OCI-LY7 (cell line): ENCODE measurements at regions not wholly inside any gene's neighbourhood (a gene's known extent, or its start where the extent isn't known, plus 50 kb on each side); places are given as distances from the start of the nearest gene placed in this dataset.

ENCODE experiments used
- BruUV-seq: library from RNA; stranded (reverse); fragments of 400-500 nt; replicated peaks from 2 replicates; lab custom pipeline; 2021; lab: Mats Ljungman, UMichigan
- CTCF ChIA-PET: fragments of 300-600 bp; sonication (Branson Sonifier 250); formaldehyde crosslinking; loops from one replicate; lab custom pipeline; 2022; ENCODE audit warnings: antibody characterized with exemption; ENCODE audit not compliant: unreplicated experiment; lab: Charles Lee
- POLR2A ChIA-PET: fragments of 300-600 bp; sonication (Branson Sonifier 250); formaldehyde crosslinking; loops from one replicate; lab custom pipeline; 2022; ENCODE audit warnings: antibody characterized with exemption; lab: Charles Lee
- DNase-seq: peaks from one replicate; pipeline ENCODE4 v3.0.0-alpha.2; 2015; ENCODE audit warnings: low spot score
- H2AFZ ChIP-seq: fragments of 200-600 bp; sonication (generic), shearing (Covaris generic); 2 replicates; pipeline ENCODE4 v1.6.1; 2014; ENCODE audit warnings: mild to moderate bottlenecking, antibody characterized with exemption, low read length, moderate library complexity
- H3K27ac ChIP-seq: fragments of 200-600 bp; sonication (generic); 2 replicates; pipeline ENCODE4 v1.5.1; 2014; ENCODE audit warnings: mixed run types, low read depth, mild to moderate bottlenecking, moderate library complexity, low read length, inconsistent platforms; ENCODE audit not compliant: poor library complexity, severe bottlenecking
- H3K36me3 ChIP-seq: fragments of 200-600 bp; sonication (generic); 2 replicates; pipeline ENCODE4 v1.6.1; 2014; ENCODE audit warnings: mild to moderate bottlenecking, antibody characterized with exemption, low read length, moderate library complexity, mixed read lengths; ENCODE audit not compliant: insufficient read depth
- H3K4me1 ChIP-seq: fragments of 200-600 bp; sonication (generic); 2 replicates; pipeline ENCODE4 v1.5.1; 2014; ENCODE audit warnings: mild to moderate bottlenecking, low read length; ENCODE audit not compliant: insufficient read depth, poor library complexity, severe bottlenecking
- H3K4me2 ChIP-seq: fragments of 200-600 bp; sonication (generic); 2 replicates; pipeline ENCODE4 v1.6.1; 2014; ENCODE audit warnings: mild to moderate bottlenecking, low read length
- H3K4me3 ChIP-seq: fragments of 200-600 bp; sonication (generic); 2 replicates; pipeline ENCODE4 v1.5.1; 2014; ENCODE audit warnings: mild to moderate bottlenecking, low read depth, low read length; ENCODE audit not compliant: poor library complexity, severe bottlenecking
- H3K79me2 ChIP-seq: fragments of 200-600 bp; sonication (generic); 2 replicates; pipeline ENCODE4 v1.6.1; 2016; ENCODE audit warnings: low read depth, mild to moderate bottlenecking, low read length, moderate library complexity, mixed read lengths; ENCODE audit not compliant: insufficient read depth
- H3K9me2 ChIP-seq: fragments of 200-600 bp; sonication (generic); 2 replicates; pipeline ENCODE4 v1.6.1; 2016; ENCODE audit warnings: mild to moderate bottlenecking, low read length, mixed read lengths; ENCODE audit not compliant: insufficient read depth
- H3K9me3 ChIP-seq: fragments of 200-600 bp; sonication (generic); 2 replicates; pipeline ENCODE4 v1.6.1; 2014; ENCODE audit warnings: mild to moderate bottlenecking, mixed run types, low read length, mixed read lengths
- H4K20me1 ChIP-seq: fragments of 200-600 bp; sonication (generic); 2 replicates; pipeline ENCODE4 v1.6.1; 2014; ENCODE audit warnings: mild to moderate bottlenecking, antibody characterized with exemption, low read length, moderate library complexity, mixed read lengths; ENCODE audit not compliant: insufficient read depth
- EZH2phosphoT487 ChIP-seq: fragments of 200-600 bp; sonication (generic); IDR thresholded peaks from 2 replicates; pipeline ENCODE4 v1.6.1; 2018; ENCODE audit warnings: low read depth, borderline replicate concordance, mild to moderate bottlenecking, mixed run types, antibody characterized with exemption, low read length, moderate library complexity, mixed read lengths
- intact Hi-C: fragments of 100-400 bp; cut with micrococcal nuclease; formaldehyde crosslinking; loops from one replicate; pipeline ENCODE4 v1.10.0; 2022; ENCODE audit not compliant: unreplicated experiment
- TF ChIP-seq, protein P1 (sequence below): fragments of 200-600 bp; sonication (generic); conservative IDR thresholded peaks from 2 replicates; pipeline ENCODE4 v1.5.1; 2014; ENCODE audit warnings: mild to moderate bottlenecking, antibody characterized with exemption, low read length, moderate library complexity, mixed read lengths

DNA sequence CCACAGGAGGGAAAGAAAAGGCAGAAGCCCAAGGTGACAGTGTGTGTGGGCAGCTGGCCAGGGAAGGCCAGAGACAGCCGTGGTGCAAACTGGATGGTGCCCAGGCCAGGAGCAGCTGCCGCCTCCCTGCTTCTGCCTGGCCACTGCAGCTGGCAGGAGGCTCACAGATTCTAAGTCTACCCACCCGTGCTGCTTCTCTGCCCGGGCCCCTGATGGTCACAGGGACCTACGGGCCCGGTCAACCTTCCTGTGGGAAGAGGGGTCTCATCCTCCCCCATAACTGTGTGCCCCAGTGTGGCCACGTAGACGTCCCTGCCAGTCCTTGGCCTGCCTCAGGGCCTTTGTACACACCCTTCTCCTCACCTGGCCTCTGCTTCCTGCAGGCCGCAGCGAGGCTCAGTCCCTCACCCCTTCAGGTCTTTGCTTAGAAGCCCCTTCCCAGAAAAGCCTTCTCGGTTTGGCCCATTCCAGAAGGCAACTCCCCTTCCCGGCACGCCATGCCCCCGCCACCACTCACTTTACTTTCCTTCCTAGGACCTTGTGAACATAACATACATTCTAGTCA lies 192.6 kb upstream of the AJAP1 start:
- CTCF ChIA-PET, result no interaction called here
- intact Hi-C loops, result no loop called here

DNA sequence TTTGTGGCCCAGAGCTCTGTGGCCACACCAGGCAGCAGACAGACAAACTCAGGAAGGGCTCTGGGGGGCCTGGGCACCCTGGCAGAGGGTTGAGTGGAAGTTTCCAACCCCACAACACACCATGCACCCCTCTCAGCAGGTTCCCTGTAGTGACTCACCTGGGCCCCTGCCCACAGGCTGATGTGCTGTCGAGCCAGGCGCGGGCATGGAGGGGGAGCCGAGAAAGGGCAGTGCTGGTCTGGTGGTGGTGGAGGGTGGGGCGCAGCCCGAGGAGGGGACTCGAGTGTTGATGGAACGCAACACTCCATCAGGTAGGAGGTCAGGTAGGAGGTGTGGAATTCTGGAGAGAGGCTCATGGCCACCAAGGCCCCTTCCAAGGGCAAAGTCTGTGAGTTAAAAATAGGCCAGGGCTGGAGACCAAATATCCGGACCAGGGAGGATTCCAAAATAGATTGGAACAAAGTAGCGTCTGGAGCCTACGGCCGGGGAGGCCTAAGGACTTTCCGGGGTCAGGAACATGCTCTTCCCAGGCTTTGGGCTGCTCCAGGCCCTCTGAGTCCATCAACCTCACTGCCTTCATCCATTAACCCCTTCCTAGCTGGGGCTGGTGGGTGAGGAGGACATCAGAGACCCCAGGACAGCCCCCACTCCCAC lies 191.5 kb upstream of the AJAP1 start:
- intact Hi-C loops, result no loop called here
- ChIA-PET POLR2A (no interaction called here), CTCF (no interaction called here)
- TF ChIP-seq, protein P1, sequence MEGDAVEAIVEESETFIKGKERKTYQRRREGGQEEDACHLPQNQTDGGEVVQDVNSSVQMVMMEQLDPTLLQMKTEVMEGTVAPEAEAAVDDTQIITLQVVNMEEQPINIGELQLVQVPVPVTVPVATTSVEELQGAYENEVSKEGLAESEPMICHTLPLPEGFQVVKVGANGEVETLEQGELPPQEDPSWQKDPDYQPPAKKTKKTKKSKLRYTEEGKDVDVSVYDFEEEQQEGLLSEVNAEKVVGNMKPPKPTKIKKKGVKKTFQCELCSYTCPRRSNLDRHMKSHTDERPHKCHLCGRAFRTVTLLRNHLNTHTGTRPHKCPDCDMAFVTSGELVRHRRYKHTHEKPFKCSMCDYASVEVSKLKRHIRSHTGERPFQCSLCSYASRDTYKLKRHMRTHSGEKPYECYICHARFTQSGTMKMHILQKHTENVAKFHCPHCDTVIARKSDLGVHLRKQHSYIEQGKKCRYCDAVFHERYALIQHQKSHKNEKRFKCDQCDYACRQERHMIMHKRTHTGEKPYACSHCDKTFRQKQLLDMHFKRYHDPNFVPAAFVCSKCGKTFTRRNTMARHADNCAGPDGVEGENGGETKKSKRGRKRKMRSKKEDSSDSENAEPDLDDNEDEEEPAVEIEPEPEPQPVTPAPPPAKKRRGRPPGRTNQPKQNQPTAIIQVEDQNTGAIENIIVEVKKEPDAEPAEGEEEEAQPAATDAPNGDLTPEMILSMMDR, result no peak
- TF ChIP-seq EZH2phosphoT487, result no peak
- H3K79me2 ChIP-seq, result no peaks in the 10 kb centered on the region
- H2AFZ ChIP-seq, result no peak overlapping the region
- H3K27ac ChIP-seq, result no peak overlapping the region
- no peak for DNase-seq
- no peaks in the 10 kb centered on the region for H3K4me1 ChIP-seq
- no peaks in the 10 kb centered on the region for H4K20me1 ChIP-seq
- H3K9me3 ChIP-seq, result no peaks in the 10 kb centered on the region
- no peaks in the 10 kb centered on the region for H3K36me3 ChIP-seq
- BruUV-seq, result no TSS peak
- no peak overlapping the region for H3K4me3 ChIP-seq
- no peaks in the 10 kb centered on the region for H3K9me2 ChIP-seq
- H3K4me2 ChIP-seq, result no peak overlapping the region

More for the DNA sequence above, 192.6 kb upstream of the AJAP1 start:
- Histone ChIP-seq H3K36me3 (no peaks in the 10 kb centered on the region), H4K20me1 (no peaks in the 10 kb centered on the region), H3K4me3 (no peak overlapping the region), H3K79me2 (no peaks in the 10 kb centered on the region), H2AFZ (no peak overlapping the region), H3K4me2 (no peak overlapping the region), H3K4me1 (no peaks in the 10 kb centered on the region), H3K9me2 (no peaks in the 10 kb centered on the region), H3K27ac (no peak overlapping the region), H3K9me3 (no peaks in the 10 kb centered on the region)
- no peak for TF ChIP-seq EZH2phosphoT487
- TF ChIP-seq, protein P1, result no peak
- BruUV-seq, result no TSS peak
- DNase-seq, result no peak
- POLR2A ChIA-PET, result no interaction called here

DNA sequence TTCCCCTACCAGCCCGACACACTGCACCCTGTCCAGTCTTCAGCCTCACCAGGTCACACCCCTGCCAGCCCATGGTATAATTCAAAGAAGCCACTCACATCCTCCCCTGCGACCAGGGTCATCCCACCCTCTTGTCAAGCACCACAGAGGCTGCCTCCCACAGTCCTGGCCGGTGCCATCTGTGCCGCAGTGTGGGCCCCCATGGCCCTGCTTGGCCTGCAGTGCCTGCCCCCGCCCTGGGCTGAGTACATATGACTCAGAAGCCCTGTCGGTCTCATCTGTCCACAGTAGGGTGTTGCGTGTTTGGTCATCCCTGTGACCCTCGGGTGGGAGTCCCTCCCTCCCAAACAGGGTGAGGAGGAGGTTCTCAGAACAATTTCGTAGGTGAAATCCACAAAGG lies 190.8 kb upstream of the AJAP1 start:
- CTCF ChIA-PET, result no interaction called here
- Histone ChIP-seq H3K36me3 (no peaks in the 10 kb centered on the region), H4K20me1 (no peaks in the 10 kb centered on the region), H3K4me3 (no peak overlapping the region), H3K4me1 (no peaks in the 10 kb centered on the region), H3K79me2 (no peaks in the 10 kb centered on the region), H3K9me2 (no peaks in the 10 kb centered on the region), H3K9me3 (no peaks in the 10 kb centered on the region), H3K27ac (no peak overlapping the region), H2AFZ (no peak overlapping the region), H3K4me2 (no peak overlapping the region)
- intact Hi-C loops, result no loop called here
- POLR2A ChIA-PET, result no interaction called here
- DNase-seq, result no peak
- no peak for TF ChIP-seq EZH2phosphoT487
- no TSS peak for BruUV-seq
